ENCODE measurements at regions not wholly inside any gene's neighbourhood (a gene's known extent, or its start where the extent isn't known, plus 50 kb on each side); places are given as distances from the start of the nearest gene placed in this dataset.
"Not testable (repeated sequence)": the region's sequence is repeated elsewhere in the genome, so short reads cannot be mapped to it uniquely, and the experiment has no call there.

DNA sequence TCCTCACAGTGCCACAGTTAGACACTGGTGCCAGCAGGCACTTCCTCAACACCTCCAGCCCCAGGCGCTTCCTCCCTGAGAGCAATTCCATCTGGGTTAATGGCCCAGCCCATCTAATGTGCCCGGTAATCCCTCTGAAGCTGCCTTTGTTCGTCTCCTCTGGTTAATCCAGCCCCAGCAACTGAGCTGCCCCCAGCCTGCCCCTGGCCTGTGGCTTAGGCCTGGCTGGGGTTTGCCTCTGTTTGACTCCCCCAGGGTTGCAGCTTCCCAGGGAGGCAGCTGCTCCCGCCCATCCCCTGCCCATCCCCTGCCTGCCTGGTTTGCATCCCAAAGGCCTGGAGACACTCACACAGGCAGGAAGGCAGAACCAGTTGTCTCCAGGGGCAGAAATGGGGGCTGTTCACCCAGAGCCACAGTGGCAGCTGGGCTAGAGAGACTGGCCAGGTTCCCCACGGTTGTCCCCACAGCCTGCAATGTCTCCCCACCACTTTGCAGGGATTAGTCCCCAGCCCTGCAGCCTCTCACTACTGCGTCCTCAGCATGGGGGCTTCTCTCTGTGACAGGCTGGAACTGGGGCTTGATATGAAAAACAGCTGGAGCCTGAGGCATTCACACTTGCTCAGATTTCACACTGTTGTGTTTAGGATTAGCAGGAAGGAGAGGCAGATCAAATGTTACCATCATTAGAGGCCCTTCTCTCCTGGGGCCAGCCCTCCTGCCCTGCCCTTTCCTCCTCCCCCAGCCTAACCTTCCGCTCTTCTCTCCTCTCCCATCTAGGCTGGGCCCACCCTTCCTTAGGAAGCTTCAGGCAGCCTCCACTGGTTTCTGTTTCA lies 120.2 kb downstream of the TLR5 start:
- no peak for DNase-seq (ENCODE audit: low spot score)

DNA sequence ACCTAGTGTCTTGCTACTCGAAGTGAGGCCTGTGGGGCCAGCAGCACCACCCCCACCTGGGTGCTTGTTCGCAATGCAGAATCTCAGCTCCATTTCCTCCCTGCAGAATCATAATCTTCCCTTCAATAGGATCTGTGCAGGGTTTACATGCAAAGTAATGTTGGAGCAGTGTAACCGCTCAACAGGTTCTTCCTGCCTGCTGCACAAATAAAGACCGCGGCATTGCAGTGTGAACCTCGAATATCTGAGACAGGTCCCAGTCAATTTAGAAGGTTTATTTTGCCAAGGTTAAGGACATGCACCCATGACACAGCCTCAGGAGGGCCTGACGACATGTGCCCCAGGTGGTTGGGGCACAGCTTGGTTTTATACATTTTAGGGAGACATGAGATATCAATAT lies 119.2 kb downstream of the TLR5 start:
- DNase-seq (ENCODE audit: low spot score) = no peak

DNA sequence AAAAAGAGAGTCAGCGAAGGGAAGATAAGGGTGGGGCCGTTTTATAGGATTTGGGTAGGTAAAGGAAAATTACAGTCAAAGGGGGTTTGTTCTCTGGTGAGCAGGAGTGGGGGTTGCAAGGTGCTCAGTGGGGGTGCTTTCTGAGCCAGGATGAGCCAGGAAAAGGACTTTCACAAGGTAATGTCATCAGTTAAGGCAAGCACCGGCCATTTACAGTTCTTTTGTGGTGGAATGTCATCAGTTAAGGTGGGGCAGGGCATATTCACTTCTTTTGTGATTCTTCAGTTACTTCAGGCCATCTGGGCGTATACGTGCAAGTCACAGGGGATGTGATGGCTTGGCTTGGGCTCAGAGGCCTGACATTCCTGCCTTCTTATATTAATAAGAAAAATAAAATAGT lies 118.6 kb downstream of the TLR5 start:
- DNase-seq (ENCODE audit: low spot score) = not testable (repeated sequence)

DNA sequence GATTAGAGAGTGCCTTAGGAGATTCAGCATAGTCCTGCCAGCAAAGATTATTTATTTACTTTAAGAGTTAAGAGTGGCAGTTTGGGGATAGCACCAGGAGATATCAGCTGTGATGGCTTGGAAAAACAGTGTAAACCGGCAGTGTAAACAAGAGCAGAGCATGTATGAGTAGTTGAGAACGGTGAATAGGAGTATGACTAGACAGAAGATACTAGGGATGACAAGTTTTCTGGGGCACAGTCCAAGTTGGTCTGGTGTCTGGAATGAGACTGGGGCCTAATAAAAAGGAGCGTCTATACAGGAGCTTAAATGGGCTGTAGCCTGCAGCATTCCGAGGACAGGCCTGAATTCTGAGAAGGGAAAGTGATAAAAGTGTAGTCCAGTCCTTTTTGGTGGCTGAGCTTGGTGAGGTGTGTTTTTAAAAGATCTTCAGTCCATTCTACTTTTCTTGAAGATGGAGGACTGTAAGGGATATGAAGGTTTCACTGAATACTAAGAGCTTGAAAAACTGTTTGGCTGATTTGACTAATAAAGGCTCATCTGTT lies 117.8 kb downstream of the TLR5 start:
- not testable (repeated sequence) for DNase-seq (ENCODE audit: low spot score)

DNA sequence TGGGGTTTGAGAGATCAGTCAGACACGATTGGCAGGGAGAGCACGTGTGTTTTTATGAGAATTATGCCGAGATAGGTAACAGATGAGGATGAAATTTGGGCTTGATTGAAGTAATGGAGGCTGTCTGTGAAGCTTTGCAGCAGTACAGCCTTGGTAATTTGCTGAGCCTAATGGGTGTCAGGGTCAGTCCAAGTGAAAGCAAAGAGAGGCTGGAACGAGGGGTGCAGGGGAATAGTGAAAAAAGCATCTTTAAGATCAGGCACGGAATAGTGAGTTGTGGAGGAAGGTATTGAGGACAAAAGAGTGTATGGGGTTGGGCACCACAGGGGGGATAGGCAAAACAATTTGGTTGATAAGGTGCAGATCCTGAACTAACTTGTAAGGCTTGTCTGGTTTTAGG lies 116.4 kb downstream of the TLR5 start:
- DNase-seq (ENCODE audit: low spot score) = not testable (repeated sequence)

DNA sequence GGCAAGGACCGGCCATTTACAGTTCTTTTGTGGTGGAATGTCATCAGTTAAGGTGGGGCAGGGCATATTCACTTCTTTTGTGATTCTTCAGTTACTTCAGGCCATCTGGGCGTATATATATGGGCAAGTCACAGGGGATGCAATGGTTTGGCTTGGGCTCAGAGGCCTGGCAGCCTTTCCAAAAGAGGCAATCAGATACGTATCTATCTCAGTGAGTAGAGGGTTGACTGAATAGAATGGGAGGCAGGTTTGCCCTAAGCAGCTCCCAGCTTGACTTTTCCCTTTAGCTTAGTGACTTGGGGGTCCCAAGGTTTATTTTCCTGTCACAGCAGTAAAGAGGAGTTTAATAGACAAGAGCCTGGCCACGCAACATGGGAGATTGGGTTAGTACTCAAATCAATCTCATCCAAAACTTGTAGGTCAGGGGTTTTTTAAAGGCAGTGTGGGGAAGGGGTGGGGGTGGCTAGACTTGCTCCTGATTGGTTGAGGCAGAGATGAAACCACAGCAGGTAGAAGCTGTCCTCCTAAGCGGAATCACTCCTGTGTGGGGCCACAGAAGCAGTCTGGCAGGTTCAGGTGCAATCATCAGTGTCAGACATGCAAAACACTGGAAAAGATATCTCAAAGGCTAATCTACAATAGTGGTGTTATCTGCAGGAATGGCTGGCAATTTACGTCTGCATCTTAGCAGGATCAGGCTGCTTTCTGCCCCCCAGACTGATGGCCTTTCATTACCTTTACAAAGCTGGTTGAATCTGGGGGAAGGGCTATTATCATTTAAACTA lies 112.9 kb downstream of the TLR5 start:
- no peak for DNase-seq (ENCODE audit: low spot score)

DNA sequence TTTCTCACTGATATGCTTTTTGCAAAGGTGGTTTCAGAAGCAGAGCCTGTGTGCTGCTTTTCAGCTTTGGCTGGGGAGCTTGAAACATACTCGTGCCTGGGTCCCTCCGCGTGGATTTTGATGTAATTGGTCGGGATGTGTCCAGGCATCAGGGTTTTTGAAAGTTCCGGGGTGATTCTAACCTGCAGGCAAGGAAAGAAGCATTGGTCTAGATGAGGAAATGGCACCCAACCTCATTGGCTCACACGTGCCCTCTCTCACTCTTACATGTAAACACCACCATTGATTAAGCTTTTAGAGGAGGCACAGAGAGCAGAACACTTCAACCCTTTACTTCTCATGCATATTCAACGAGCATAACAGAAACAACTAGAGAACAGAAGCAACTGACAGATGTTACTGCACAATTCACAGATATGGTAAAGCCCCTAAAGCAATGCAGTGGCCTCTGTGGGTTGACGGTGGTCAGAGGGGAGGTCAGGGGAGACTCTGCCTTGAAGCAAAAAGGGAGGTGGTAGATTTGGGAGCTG lies 112.1 kb downstream of the TLR5 start:
- no peak for DNase-seq (ENCODE audit: low spot score)

DNA sequence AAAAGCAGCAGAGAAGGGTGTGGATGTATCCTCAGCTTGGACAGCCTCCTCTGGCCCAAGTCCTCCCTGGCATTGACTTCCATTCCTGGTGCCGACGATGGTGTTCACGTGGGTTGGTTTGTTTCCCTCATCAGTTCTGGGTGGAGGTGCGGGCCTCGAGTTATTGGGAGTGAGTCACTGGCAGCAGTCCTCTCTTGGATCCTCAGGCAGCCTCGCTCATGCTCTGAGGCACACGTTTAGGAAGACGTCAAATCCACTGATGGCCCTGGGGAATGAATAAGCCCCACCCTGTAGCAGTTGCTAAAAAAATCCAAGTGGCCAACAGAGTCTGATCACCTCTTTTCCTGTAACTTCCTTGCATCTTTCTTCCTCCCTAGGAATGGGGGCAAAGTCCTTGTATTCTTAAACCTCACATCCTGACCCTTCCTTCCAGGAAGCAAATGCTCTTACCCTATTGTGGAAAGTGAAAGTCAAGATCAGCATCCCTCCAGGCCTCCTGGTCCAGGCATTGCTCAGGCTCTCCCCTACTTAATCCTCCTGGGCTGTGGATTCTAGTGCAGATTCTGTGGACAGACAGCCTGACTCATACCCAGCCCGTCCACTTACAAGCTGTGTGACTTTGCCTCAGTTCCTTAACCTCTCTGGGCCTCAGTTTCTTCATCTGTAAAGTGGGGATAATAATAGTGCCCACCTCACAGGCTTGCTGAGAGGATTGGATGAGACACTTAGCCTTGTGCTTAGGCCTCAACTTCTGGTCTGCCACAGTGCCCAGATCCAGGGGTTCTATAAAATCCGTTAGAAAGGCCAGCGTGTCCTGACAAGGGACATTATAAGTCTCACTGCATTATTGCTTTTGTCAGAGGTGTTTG lies 111.1 kb downstream of the TLR5 start:
- no peak for DNase-seq (ENCODE audit: low spot score)

DNA sequence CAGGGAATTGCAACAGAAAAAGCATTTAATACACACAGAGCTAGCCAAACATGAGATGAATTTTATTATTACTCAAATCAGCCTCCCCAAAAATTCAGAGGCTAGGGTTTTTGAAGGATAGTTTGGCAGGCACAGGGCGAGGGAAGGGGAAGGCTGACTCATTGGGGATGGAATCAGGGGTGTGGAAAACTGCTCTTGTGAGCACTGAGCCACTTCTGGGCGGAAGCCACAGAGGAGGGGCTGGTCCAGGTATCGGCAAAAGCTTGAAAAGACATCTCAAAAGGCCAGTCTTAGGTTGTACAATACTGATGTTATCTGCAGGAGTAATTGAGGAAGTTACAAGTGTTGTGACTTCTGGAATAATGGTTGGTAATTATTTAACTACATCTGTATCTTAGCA lies 109.4 kb downstream of the TLR5 start:
- no peak for DNase-seq (ENCODE audit: low spot score)

DNA sequence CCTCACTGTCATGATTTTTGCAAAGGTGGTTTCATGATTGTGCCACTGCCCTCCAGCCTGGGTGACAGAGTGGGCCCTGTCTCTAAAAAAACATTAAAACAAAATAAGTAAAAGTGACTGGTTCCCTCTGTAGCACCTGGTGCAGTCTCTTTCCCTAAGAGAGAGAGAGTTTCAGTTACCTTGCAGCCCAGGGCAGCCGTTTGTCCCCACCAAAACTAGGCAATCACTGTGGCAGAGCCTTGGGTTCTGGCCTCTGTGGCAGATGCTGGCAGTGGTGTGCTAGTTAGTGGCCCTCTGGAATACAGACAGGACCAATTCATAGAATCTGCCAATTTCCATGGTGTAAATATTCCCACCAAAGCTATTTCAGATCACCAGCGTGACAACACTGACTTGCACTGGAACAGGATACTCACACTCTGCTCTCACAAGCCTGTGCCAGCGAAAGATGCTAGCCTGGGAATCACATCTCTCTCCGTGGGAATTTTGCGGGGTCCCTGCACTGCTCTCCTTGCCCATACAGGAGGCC lies 108.7 kb downstream of the TLR5 start:
- no peak for DNase-seq (ENCODE audit: low spot score)

DNA sequence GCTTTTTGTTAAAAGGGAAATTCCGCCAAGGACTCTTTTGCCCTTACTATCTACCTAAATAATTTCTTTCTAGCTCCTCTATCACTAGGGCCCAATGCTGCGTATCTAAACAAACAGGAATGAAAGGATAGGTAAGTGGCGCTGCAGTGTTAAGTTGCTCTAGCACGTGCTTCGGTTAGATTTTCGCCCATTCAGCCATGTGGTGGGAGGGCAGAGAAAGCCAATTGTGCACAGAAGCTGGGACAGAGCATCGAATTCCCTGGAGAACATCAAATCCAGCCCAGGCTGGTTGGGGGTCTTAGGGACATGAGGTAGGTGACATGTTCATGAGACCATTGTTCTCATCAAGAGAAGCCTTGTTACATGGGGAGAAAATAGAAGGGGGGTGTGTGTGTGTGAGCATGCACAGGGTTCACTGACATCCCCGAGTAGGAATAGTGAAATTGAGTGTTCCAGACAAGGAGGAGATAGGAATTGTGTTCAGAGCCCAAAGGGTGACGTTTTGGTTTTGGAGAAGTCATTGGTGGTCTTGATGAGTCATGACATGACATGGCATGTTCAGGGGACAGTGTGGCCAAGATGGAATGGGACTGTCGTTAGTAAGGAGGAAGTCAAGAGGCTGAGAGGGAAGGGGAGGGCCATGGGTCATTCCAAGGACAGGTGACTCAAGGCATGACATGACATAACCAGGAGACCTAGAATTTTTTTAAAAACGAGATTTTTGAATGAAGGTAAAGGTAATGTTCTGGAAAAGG lies 107.1 kb downstream of the TLR5 start:
- no peak for DNase-seq (ENCODE audit: low spot score)

DNA sequence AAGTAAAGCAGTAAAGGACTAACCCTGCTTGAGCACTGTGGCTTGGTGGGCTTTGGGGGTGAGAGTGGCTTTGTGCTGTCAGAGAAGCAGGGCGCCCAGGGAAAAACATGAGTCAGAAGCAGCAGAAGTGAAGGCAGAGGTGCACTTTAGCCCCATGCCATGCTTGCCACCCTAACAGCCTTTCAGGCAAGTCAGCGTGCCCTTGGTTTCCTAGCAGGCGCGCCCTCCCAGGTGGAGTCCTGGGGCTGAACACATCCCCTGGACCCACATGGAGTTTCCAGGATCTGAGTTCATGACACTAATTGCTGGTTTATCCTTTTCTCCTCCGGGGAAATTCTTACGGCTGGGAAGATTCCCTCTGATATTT lies 106.6 kb downstream of the TLR5 start:
- no peak for DNase-seq (ENCODE audit: low spot score)

DNA sequence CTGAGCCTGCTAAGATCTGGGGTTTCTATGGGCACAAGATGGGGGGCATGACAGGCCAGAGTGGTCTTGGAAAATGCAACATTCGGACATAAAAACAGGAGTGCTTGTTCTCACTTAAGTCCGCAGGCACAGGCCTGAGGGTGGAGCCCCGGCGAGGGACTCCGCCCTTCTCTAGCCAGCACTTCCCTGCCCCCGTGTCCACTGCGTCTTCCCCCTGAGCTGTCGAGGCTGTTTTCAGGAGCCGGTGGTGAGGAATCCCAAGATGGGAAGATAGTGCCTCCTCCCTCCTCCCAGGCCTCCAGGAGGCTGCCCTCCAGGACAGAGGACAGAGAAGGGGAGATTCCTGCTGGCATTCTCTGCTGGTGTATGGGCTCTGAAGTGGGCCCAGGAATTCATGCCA lies 105.2 kb downstream of the TLR5 start:
- no peak for DNase-seq (ENCODE audit: low spot score)

DNA sequence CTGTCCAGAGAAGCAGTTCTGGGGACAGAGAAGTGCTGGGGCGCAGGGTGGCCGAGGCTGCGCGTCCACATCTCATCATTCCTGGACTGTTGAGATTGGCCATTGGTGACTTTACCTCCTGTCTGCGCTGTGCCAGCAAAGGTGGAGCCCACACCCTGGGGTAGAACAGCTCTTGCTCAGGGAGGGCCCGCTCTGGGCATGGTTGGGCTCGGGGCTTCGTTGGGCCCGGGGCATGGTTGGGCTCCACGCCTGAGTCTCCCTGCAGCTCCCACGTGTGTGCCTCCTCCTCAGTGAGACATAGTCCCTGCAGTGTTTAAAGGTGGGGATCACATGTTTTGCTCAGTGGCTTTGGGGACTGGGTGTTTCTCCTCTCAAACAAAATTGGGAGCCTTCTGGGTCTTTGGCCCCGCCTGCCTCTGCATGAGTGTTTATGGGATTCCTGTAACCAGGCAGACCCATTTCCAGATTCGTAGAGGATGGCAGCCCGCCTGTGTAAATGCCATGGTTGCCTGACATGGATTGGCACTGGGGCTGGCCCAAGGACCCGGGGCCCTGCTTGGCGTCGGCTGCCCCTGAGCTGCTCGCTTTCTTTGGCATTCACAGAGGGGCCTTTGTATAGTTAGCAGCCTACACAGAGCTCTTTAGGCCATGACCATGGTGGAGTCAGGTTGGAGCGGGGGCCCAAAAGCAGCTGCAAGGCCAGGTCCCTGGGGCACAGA lies 104.6 kb downstream of the TLR5 start:
- DNase-seq (ENCODE audit: low spot score) = no peak

DNA sequence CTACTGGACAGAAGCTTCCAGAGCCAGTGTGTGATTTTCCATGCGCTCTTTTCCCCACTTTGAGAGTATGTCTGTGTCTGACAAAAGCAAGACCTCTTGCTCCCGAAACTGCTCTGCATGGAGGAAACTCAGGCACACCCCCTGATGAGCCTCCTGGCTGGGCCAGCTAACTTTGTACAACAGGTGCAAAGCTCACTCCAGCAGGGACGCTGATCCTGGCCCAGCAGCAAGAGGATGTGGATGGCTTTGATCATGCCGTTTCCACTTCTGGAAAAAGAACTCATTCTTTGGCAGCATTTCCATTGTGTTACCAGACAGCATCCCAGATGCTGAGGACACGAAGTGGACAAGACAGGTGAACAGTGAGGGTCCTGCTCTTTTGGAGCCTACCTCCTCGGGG lies 103.1 kb downstream of the TLR5 start:
- no peak for DNase-seq (ENCODE audit: low spot score)

DNA sequence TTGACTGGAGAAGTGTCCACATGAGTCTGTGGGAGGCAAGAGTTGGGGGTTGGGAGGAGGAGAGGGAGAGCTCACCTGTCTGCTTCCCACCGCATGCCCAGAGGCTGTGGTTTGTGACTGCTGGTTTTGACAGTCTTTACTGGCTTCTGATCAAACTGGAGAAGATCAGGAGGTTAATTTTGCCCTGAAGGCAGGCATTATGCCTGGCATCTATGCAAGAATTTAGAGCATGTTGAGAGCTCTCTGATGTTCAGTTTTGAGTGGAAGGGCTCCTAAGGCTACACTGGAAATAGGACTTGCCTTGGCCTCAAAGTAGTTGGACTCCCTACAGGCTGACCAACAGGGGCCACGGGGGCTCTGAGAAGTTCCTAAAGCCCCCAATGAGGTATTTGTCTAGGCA lies 101.6 kb downstream of the TLR5 start:
- DNase-seq (ENCODE audit: low spot score) = no peak

DNA sequence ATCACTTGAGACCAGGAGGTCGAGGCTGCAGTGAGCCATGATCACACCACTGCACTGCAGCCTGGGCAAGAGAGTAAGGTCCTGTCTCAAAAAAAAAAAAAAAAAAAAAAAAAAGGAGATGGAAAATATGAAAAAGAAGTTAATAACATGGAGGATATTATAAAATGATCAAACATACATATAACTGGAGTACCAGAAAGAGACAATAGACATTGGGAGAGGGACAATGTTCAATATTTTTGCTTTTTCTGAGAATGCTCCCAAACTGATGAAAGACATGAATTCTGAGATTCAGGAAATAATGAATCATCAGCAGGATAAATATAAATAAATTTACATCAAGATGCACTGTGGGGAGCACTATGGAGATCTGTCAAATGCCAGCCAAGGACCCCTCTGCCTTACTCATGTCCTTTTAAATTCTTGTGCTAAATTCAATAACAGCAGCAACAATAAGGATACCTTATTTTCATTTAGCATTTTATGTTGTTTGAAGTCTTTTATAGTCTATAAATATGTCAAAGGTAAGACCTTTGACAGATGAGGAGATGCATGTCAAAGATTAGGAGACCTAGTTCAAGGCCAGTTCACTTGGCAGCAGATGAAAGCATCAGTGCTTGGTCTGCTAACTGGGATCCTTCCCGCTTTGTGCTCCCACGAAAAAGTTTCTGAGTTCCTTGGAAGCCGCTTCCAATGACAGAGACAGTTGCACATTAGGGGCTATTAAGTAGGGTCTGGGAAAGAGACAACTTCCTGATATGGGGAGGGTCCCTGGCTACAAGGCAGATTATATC lies 97.7 kb downstream of the TLR5 start:
- DNase-seq (ENCODE audit: low spot score) = no peak

DNA sequence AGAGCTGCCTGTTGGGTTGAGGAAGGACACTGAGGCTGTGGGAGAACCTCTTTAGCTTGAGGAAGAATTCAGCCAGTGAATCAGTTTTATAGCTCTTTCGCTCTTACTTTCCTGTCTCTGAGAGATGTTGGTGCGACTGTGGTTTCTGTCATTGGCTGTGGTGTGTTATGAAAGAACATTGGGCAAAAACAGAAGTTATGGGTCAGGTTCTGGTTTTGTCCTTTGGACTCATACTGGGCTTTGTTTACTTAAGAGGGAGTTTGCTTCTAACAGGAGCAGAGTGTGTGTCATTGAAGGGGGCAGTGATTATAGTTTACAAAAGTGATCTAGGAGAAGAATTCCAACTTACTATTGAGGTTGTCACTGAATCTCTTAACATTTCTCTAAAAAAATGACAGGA lies 97.0 kb downstream of the TLR5 start:
- DNase-seq (ENCODE audit: low spot score) = no peak

DNA sequence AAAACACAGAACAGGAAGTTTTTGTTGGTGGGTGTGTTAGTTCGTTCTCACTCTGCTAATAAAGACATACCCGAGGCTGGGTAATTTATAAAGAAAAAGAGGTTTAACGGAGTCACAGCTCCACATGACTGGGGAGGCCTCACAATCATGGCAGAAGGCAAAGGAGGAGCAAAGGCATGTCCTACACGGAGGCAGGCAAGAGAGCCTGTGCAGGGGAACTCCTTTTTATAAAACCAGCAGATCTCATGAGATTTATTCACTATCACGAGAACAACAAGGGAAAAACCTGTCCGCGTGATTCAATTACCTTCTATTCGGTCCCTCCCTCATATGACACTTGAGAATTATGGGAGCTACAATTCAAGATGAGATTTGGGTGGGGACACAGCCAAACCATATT lies 96.6 kb downstream of the TLR5 start:
- DNase-seq (ENCODE audit: low spot score) = not testable (repeated sequence)

DNA sequence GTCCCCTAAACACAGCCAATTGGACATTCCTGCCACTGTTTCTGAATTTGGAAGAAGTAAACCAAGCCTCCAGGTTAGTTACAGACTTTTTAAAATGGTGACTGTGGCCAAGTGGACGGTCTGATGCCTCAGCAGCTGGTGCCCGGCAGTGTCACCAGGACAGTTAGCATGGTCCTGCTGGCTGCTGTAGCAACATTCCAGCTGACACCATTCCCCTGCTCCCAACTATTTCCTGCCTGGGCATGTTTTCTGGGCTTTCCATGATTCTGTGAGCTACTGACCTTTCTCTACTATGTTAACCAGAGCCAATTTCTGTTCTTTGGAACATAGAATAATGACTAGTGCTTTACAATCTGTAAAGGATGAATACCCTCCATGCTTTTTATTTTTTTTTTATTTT lies 95.0 kb downstream of the TLR5 start:
- no peak for DNase-seq (ENCODE audit: low spot score)
